Mucosa of descending colon (tissue), 3 donors: ENCODE measurements at regions not wholly inside any gene's neighbourhood (a gene's known extent, or its start where the extent isn't known, plus 50 kb on each side); places are given as distances from the start of the nearest gene placed in this dataset.

Experiments
- ATAC-seq: fragments of 200-7000 bp; cut with Tn5 transposase; one replicate; pipeline ENCODE4 v1.9.1; 2020; ENCODE audit warnings: mild to moderate bottlenecking, moderate library complexity
- DNase-seq, 3 donors: peaks; one replicate each; pipeline ENCODE4 v3.0.0-alpha.2; 2020
- H3K36me3 ChIP-seq: fragments of 200-600 bp; one replicate; pipeline ENCODE4 v1.8.0; 2021; ENCODE audit warnings: low read depth, mild to moderate bottlenecking
- H3K4me1 ChIP-seq: fragments of 200-600 bp; one replicate; pipeline ENCODE4 v1.8.0; 2021; ENCODE audit warnings: low read depth, mild to moderate bottlenecking
- H3K4me3 ChIP-seq: fragments of 200-600 bp; one replicate; pipeline ENCODE4 v1.8.0; 2021; ENCODE audit warnings: mild to moderate bottlenecking
- H3K9me3 ChIP-seq: fragments of 200-600 bp; one replicate; pipeline ENCODE4 v1.8.0; 2021; ENCODE audit warnings: mild to moderate bottlenecking
- CTCF ChIP-seq: fragments of 200-600 bp; IDR thresholded peaks from one replicate; pipeline ENCODE4 v1.8.0; 2022; ENCODE audit warnings: antibody characterized with exemption, mild to moderate bottlenecking
- intact Hi-C, 2 donors: fragments of 100-400 bp; cut with DNase I in 1 of 2; cut with micrococcal nuclease in 1 of 2; formaldehyde crosslinking; loops; one replicate each; pipeline versions ENCODE4 v1.11.0 to v1.11.1; 2022; cut with DNase I, micrococcal nuclease
- donor health status: DM: no; HTN: no; CAD: no; lungs with moderate emphysema.
- donor health status: DM: no; HTN: no; CAD: no.
- donor health status: DM: no; HTN: yes; CAD: no.

- intact Hi-C loops: no loop called here
- DNase-seq: no peak
Observed at GRCh38 chr5:56306433-56307150, 73.5 kb upstream of the ANKRD55 start.

GRCh38 chr5:56305001-56305950, 72.1 kb upstream of the ANKRD55 start:
- ATAC-seq (no peak), DNase-seq (no peak)
- no peak for TF ChIP-seq CTCF

More at GRCh38 chr5:56306433-56307150, 73.5 kb upstream of the ANKRD55 start:
- no peak for ATAC-seq
- no peaks in the 10 kb centered on the region for H3K4me1 ChIP-seq
- H3K36me3 ChIP-seq: no peaks in the 10 kb centered on the region
- H3K4me3 ChIP-seq: no peak overlapping the region
- H3K9me3 ChIP-seq: peaks cover 5% of the 10 kb centered on the region
- no peak for TF ChIP-seq CTCF

DNA sequence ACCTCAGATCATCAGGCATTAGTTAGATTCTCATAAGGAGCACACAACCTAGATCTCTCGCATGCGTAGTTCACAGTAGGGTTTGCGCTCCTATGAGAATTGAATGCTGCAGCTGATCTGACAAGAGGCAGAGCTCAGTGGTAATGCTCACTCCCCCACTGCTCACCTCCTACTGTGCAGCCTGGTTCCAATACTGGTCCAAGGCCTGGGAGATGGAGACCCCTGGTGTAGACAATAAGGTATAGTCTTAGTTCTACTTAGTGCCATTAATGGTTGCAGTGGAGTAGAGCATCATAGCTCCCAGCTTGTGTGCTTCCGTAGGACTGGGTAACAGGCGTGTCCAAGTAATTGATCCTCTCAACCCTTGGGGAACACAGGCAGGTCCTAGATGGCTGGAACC, 70.4 kb upstream of the ANKRD55 start:
- peaks cover 5% of the 10 kb centered on the region for H3K9me3 ChIP-seq
- DNase-seq (no peak), ATAC-seq (no peak)
- intact Hi-C loops: no loop called here
- TF ChIP-seq CTCF: no peak
- no peaks in the 10 kb centered on the region for H3K4me1 ChIP-seq
- H3K4me3 ChIP-seq: no peak overlapping the region
- H3K36me3 ChIP-seq: no peaks in the 10 kb centered on the region

More at GRCh38 chr5:56305001-56305950, 72.1 kb upstream of the ANKRD55 start:
- peaks cover 5% of the 10 kb centered on the region for H3K9me3 ChIP-seq
- intact Hi-C loops: no loop called here
- no peak overlapping the region for H3K4me3 ChIP-seq
- no peaks in the 10 kb centered on the region for H3K4me1 ChIP-seq
- H3K36me3 ChIP-seq: no peaks in the 10 kb centered on the region

GRCh38 chr5:56302027-56302426, 68.9 kb upstream of the ANKRD55 start:
- ATAC-seq (no peak), DNase-seq (no peak)
- Histone ChIP-seq H3K9me3 (peaks cover 5% of the 10 kb centered on the region), H3K36me3 (no peaks in the 10 kb centered on the region), H3K4me1 (no peaks in the 10 kb centered on the region), H3K4me3 (no peak overlapping the region)
- intact Hi-C loops: no loop called here
- no peak for TF ChIP-seq CTCF

GRCh38 chr5:56301069-56301468, 67.9 kb upstream of the ANKRD55 start:
- intact Hi-C loops: no loop called here
- no peak for DNase-seq
- no peak for TF ChIP-seq CTCF
- ATAC-seq: no peak
- no peak overlapping the region for H3K4me3 ChIP-seq
- H3K36me3 ChIP-seq: no peaks in the 10 kb centered on the region
- H3K4me1 ChIP-seq: no peaks in the 10 kb centered on the region
- peaks cover 1% of the 10 kb centered on the region for H3K9me3 ChIP-seq
